NCI-H2171 (cell line): ENCODE measurements at regions not wholly inside any gene's neighbourhood (a gene's known extent, or its start where the extent isn't known, plus 50 kb on each side); places are given as distances from the start of the nearest gene placed in this dataset.

Experiments used
- DNase-seq: peaks from one replicate; lab custom pipeline; 2025; lab: John Stamatoyannopoulos, UW

GRCh38 chr17:53891726-53892125, 69.0 kb downstream of the KIF2B start:
- no peak for DNase-seq

GRCh38 chr17:53892222-53892621, 69.5 kb downstream of the KIF2B start:
- DNase-seq: no peak

GRCh38 chr17:53894591-53894990, 71.9 kb downstream of the KIF2B start:
- no peak for DNase-seq

DNA sequence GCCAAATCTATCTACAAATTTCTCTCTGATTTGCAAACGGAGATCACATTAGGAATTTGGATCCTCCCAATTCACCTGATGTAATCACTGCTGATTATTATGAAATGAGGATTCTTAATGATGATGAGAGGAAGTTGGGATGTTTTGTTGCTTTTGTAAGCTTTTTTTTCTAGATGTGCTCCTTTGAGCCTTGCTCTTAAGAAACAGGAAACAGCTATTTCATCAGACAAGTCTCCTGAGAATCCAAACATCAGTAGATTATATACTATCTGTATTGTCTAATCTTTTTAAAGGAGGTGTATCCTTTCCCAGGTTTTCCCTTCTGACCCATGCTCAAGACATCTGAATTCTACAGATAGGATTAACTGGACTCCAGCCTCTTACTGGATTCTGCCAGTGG, 73.3 kb downstream of the KIF2B start:
- no peak for DNase-seq

DNA sequence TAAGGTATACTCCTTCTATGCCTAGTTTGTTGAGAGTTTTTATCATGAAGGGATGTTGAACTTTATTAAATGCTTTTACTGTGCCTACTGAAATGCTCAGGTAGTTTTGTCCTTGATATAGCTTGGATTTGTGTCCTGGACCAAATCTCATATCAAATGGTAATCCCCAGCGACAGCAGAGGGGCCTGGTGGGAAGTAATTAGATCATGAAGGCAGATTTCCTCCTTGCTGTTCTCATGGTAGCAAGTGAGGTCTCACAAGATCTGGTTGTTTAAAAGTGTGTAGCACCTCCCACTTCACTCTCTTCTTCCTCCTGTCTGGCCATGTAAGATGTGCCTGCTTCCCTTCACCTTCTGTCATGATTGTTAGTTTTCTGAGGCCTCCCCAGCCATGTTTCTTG, 78.2 kb downstream of the KIF2B start:
- no peak for DNase-seq

DNA sequence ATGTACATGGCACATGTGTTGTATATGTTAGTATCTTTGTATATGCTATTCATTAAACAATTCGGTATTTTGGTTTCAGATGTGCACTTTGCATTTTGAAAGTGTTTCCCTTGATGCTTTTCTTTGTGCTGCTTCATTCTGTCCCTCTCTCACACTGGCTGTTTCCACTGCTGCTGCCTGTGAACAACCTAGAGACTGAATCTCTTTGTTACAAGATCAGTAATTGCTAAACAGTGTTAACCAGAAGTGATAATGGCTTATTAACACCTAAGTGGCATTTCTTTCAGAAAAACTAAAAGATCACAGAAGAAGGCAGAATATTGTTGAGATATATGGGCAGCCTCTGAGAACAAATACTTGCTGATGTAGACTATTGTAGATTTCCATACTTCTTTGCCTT, 84.7 kb downstream of the KIF2B start:
- DNase-seq: no peak

- no peak for DNase-seq
These were observed 87.1 kb downstream of the KIF2B start for GRCh38 chr17:53909802-53910201.

- DNase-seq: no peak
These were observed 89.4 kb downstream of the KIF2B start for GRCh38 chr17:53912117-53912516.

GRCh38 chr17:53919356-53919755, 96.6 kb downstream of the KIF2B start:
- DNase-seq: no peak

DNA sequence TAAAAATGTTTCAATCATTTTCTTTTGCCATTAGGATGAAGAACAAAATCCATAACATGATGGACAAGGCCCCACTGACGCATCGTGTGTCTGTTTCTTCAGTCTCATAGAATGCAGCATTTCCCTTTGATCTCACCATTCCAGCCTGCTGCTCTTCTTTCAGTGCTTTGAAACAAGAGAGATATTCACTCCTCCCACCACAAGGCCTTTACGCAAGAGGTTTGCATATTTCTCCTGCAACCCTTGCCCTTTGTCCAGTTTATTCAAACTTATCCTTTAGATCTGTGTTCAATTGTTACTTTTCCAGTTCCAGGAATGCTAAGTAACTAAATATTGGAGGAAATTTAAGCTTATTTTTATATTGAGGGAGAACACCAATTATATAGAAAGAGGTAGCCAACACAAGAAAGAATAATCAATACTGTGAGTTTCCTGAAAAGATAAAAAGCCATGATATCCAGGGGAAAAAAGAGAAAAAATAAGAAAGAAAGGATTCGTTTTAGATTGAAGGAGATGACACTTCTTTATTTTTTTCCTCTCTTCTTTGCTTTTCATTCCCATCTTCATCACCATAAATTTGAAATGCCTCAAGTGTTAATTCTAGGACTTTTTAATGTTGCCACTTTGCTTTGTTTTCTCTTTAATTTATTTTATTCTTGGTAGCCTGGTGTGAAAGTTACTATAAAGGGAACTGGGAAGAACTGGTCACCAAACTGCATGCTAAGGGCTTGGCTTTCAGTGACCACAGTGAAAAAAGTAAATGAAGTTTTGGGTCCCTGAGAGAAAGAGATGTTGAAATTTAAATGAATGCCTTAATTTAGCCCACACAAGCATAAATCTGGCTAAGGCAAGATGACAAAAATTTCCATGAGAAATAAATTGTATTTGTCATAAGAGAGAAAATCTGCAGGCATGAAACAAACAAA, 102.1 kb downstream of the KIF2B start:
- DNase-seq: no peak

DNA sequence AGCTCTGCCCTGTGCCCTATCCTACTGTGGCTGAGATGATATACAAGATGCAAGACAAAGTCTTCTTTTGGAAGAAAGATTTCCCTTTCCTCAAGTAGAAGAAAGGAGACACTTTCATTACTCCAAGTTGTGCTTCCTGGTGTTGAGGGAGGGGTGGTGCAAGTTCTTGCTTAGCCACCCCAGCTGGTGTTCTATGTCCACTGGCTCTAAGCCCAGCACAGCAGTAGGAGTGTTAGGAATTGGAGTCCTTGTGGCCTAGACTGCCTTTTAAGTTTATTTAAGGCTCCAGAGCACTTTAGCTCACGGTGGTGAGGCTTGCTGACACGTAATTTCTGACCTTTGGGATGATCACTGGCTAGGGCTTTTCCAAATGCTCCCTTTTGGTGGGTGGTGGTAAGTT, 109.7 kb downstream of the KIF2B start:
- no peak for DNase-seq

DNA sequence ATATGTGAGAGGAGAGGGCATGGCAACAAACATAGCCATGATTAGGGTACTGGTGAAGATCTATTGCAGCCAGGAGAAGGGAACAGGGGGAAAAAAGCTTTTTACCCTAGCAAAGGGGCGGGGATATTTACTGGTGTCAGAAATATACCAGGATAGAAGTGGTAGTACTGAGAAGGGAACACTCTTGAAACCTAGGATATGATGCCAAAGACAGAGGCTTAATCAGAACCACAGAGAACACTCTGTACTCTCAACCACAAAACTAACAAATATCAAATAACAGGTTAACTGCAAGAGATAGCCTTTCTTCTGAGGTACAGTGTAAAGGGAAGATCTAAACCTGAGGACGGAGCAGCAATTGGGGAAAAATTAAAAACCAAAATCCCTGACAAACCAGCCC, 112.2 kb downstream of the KIF2B start:
- DNase-seq: no peak

GRCh38 chr17:53941231-53941630, 118.5 kb downstream of the KIF2B start:
- DNase-seq: no peak

DNA sequence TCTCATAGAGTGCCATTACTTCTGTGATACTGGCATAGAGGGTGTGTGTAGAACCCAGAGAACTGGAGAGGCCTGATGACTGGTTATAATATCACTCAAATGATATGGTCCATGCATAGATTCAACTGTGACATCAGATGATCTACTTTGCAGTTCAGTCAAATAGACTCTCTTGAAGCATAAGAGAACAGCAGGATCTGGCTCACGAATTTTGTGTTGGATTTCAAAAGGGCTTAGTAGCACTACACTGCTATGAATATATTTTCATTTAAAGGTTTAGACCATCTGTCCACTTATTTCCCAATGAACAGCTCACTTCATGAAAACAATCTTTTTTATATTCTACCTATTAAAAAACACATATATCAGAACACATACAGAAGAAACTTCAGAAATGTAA, 119.7 kb downstream of the KIF2B start:
- DNase-seq: no peak

DNA sequence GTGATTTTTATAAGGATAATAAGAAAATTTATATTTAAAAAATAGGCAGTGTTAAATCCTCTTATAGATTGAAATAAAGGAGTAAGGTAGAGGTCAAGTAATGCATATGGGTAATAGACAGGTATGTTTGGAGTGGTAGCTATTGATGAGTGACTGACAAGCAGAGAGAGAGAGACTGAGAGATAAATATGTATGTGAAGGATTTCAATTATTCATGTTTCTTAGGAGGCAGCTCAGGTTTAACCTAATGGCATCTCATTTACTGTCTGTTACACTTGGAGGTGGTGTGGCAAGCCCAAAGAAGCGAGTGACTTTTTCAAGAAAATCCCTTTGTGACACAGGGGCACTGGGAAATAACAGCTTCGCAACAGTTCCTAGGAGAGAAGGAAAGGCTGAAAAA, 120.2 kb downstream of the KIF2B start:
- no peak for DNase-seq

- DNase-seq: no peak
These were observed 125.6 kb downstream of the KIF2B start for GRCh38 chr17:53948323-53948722.

GRCh38 chr17:53949473-53950090, 126.9 kb downstream of the KIF2B start:
- DNase-seq: no peak

DNA sequence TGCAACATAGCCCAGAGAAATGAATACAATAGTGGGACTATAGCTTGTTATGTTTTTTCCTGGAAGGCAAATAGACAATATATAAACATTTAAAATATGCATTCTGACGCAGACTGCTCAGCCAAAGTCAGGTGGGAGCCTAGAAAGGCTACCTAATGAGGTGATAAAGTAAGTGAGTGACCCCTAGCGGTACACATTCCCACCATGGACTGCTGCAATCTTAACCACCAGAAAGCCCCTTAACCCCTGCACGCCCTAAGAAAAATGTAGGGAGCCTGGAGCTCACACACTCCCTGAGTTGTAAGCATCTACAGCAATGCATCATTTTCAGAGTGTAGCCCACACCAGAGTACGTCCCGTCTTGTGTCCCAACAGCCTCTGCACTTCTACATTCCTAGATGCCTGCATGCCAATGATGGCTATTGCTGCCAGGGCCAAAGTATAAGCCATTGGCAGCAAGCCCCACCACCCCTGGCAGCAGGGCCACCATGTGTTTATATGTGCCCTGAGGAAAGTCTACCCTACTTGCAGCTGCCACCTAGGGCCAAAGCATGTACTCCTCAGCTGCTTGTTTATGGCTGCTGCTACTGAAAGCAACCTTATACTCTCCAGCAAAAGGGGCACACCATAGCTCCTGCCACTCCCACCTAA, 127.6 kb downstream of the KIF2B start:
- no peak for DNase-seq

- no peak for DNase-seq
These were observed 128.1 kb downstream of the KIF2B start for GRCh38 chr17:53950858-53951250.

GRCh38 chr17:53971361-53971760, 148.6 kb downstream of the KIF2B start:
- DNase-seq: no peak

DNA sequence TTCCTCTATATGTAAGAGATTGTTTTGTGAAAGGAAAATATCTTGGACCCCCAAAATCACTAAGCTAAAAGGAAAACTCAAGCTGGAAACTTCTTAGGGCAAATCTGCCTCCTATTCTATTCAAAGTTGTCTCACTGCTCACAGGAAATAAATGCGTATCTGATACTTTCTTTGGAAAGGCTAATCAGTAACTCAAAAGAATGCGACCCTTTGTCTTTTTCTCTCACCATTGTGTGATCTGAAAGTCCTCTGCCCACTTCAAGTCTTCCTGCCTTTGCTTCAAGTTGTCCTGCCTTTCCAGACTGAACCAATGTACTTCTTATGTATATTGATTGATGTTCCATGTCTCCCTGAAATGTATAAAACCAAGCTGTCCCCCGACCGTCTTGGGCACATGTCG, 157.3 kb downstream of the KIF2B start:
- no peak for DNase-seq

DNA sequence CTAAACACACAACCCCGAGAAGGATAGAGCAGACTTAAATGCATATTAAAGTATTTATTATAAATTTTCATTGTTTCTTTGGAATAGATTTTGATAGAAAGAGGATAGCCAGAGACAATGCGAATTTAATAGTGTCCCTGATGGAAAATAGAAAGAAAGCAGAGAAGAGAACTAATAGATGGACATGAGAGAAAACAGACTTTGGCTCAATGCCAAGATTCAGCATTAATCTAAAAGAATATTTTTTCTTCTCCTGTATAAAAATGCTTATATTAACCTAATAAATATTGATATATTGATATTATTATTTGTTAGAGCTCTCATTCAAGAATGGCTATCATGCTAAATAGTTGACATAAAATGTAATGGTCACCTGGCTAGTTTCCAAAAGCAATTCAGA, 173.4 kb downstream of the KIF2B start:
- no peak for DNase-seq

- DNase-seq: no peak
These were observed 174.2 kb downstream of the KIF2B start for GRCh38 chr17:53996890-53997289.
